GM12865 (cell line): ENCODE measurements at regions not wholly inside any gene's neighbourhood (a gene's known extent, or its start where the extent isn't known, plus 50 kb on each side); places are given as distances from the start of the nearest gene placed in this dataset.
"Not testable (repeated sequence)": the region's sequence is repeated elsewhere in the genome, so short reads cannot be mapped to it uniquely, and the experiment has no call there.

Experiments
- DNase-seq: peaks from one replicate; pipeline ENCODE4 v3.0.0; 2010; ENCODE audit warnings: low read depth
- H3K4me3 ChIP-seq: 2 replicates; pipeline ENCODE4 v1.5.1; 2011; ENCODE audit warnings: mild to moderate bottlenecking, low read depth, low read length, control low read depth
- CTCF ChIP-seq: IDR thresholded peaks from 2 replicates; pipeline ENCODE4 v1.5.1; 2011; ENCODE audit warnings: low read length, control low read depth, low read depth, inconsistent platforms; ENCODE audit not compliant: insufficient read depth; ENCODE audit errors: missing control alignments

GRCh38 chr11:57888386-57888785, 126.8 kb downstream of the CTNND1 start:
- no peak for TF ChIP-seq CTCF
- DNase-seq, result no peak
- H3K4me3 ChIP-seq, result no peak overlapping the region

- TF ChIP-seq CTCF, result no peak
- no peak for DNase-seq
- no peak overlapping the region for H3K4me3 ChIP-seq
These were observed 128.9 kb downstream of the CTNND1 start for GRCh38 chr11:57890521-57890920.

GRCh38 chr11:57893200-57893599, 130.5 kb upstream of the OR9Q1 start:
- not testable (repeated sequence) for H3K4me3 ChIP-seq, DNase-seq

- H3K4me3 ChIP-seq, result no peak overlapping the region
- DNase-seq, result no peak
- TF ChIP-seq CTCF, result no peak
These were observed 127.1 kb upstream of the OR9Q1 start for GRCh38 chr11:57896361-57897145.

- H3K4me3 ChIP-seq, result no peak overlapping the region
- peak; percentile 5 for DNase-seq
- TF ChIP-seq CTCF, result no peak
These were observed 124.3 kb upstream of the OR9Q1 start for GRCh38 chr11:57899378-57899777.

GRCh38 chr11:57900320-57900719, 123.4 kb upstream of the OR9Q1 start:
- H3K4me3 ChIP-seq, result no peak overlapping the region
- no peak for TF ChIP-seq CTCF
- no peak for DNase-seq

DNA sequence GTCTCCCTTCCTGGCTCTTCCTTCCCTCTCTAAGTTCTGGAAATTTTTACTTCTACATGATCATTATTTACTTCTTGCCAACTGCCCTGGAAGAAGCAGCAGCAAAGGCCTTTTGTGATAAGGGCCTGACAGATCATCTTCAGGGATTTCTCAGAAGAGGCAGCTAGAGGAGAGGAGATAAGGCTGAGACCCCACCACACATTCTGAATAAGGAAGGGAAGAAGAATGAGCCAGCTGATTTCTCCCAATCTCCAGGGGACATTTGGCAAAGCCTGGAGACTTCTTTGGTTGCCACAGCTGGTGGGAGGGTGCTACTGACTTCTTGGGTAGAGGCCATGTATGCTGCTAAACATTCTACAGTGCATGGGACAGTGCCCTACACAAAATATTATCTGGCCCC, 122.4 kb upstream of the OR9Q1 start:
- no peak for DNase-seq
- no peak overlapping the region for H3K4me3 ChIP-seq
- no peak for TF ChIP-seq CTCF
